Natural killer cell treated with Interleukin-12 subunit alpha and Interleukin-12 subunit beta and Interleukin-15 and Interleukin-18, amount 100 ng/mL, for 72 hours (primary cell): ENCODE measurements at regions not wholly inside any gene's neighbourhood (a gene's known extent, or its start where the extent isn't known, plus 50 kb on each side); places are given as distances from the start of the nearest gene placed in this dataset.
"Not testable (repeated sequence)": the region's sequence is repeated elsewhere in the genome, so short reads cannot be mapped to it uniquely, and the experiment has no call there.

Source experiments
- ATAC-seq, 2 donors: fragments of 150-1000 bp; cut with Tn5 transposase in 1 of 2; sonication (Bioruptor Pico), chemical (Tn5 transposase) in 1 of 2; 2 replicates each; pipeline ENCODE4 v1.10.0; 2021
- DNase-seq: peaks from one replicate; pipeline ENCODE4 v3.0.0; 2022; ENCODE audit warnings: low spot score
- H3K27ac Mint-ChIP-seq, 2 donors: 1 replicate in 1 of 2; 2 replicates in 1 of 2; pipeline ENCODE4 v1.8.0; 2022; ENCODE audit warnings: mixed read lengths in 2 of 2, mild to moderate bottlenecking in 1 of 2, moderate library complexity in 1 of 2
- H3K27me3 Mint-ChIP-seq, 2 donors: 1 replicate in 1 of 2; 2 replicates in 1 of 2; pipeline ENCODE4 v1.8.0; 2022; ENCODE audit warnings: mixed read lengths in 2 of 2
- H3K36me3 Mint-ChIP-seq: one replicate; pipeline ENCODE4 v1.8.0; 2022; ENCODE audit warnings: mixed read lengths
- H3K4me1 Mint-ChIP-seq, 2 donors: 1 replicate in 1 of 2; 2 replicates in 1 of 2; pipeline ENCODE4 v1.8.0; 2022; ENCODE audit warnings: low read depth in 2 of 2, mixed read lengths in 2 of 2, mild to moderate bottlenecking in 1 of 2
- H3K4me3 Mint-ChIP-seq: one replicate; pipeline ENCODE4 v1.8.0; 2022; ENCODE audit warnings: mixed read lengths
- H3K9me3 Mint-ChIP-seq: 2 replicates; pipeline ENCODE4 v1.8.0; 2022; ENCODE audit warnings: mixed read lengths

DNA sequence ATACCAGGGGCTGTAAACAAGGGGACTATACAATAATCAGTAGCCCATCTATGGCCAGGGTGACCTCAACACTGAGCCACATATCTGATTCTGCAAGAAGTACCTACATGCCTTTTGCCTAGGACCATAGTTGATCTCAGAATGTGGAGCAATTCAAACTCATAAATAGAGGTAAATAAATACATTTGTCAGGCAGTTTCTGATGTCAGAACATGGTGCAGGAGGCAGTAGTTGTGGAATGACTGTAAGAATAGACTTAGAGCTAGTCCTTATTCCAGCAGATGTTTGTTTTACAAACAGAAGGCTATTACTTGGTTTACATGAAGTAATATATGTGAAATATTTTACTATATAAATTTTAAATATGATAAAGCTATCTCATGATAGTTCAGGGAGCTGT lies 330.7 kb upstream of the DAB2 start:
- Mint-ChIP-seq H3K27me3 (peaks cover 6 to 17% of the 10 kb centered on the region in 2 donors), H3K4me3 (no peak overlapping the region)
- no peak for ATAC-seq

DNA sequence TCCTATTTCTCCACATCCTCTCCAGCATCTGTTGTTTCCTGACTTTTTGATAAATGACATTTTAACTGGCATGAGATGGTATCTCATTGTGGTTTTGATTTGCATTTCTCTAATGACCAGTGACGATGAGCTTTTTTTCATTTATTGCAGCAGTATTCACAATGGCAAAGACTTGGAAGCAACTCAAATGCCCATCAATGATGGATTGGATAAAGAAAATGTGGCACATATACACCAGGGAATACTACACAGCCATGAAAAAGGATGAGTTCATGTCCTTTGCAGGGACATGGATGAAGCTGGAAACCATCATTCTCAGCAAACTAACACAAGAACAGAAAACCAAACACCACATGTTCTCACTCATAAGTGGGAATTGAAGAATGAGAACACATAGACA lies 329.0 kb upstream of the DAB2 start:
- H3K9me3 Mint-ChIP-seq, H3K4me1 Mint-ChIP-seq, H3K4me3 Mint-ChIP-seq, H3K36me3 Mint-ChIP-seq, ATAC-seq, DNase-seq, H3K27ac Mint-ChIP-seq: not testable (repeated sequence)
- peaks cover 6 to 28% of the 10 kb centered on the region in 2 donors for H3K27me3 Mint-ChIP-seq

More for the DNA sequence above, 330.7 kb upstream of the DAB2 start:
- DNase-seq, result no peak
- Mint-ChIP-seq H3K27ac (no peak overlapping the region), H3K36me3 (no peaks in the 10 kb centered on the region), H3K4me1 (no peaks in the 10 kb centered on the region), H3K9me3 (no peaks in the 10 kb centered on the region)

DNA sequence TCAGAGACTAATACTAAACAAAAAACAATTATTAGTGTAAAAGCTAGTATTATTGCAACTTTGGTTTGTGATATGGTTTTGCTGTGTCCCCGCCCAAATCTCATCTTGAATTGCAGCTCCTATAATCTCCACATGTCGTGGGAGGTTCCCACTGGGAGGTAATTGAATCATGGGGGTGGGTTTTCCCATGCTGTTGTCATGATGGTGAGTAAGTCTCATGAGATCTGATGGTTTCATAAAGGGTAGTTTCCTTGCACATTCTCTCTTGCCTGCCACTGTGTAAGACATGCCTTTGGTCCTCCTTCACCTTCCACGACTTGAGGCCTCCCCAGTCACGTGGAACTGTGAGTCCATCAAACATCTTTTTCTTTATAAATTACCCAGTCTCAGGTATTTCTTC lies 325.9 kb upstream of the DAB2 start:
- peaks cover 6 to 28% of the 10 kb centered on the region in 2 donors for H3K27me3 Mint-ChIP-seq
- H3K4me1 Mint-ChIP-seq, result no peaks in the 10 kb centered on the region
- no peak overlapping the region for H3K27ac Mint-ChIP-seq
- no peaks in the 10 kb centered on the region for H3K9me3 Mint-ChIP-seq
- no peak for ATAC-seq
- no peak for DNase-seq
- no peak overlapping the region for H3K4me3 Mint-ChIP-seq
- H3K36me3 Mint-ChIP-seq, result no peaks in the 10 kb centered on the region

DNA sequence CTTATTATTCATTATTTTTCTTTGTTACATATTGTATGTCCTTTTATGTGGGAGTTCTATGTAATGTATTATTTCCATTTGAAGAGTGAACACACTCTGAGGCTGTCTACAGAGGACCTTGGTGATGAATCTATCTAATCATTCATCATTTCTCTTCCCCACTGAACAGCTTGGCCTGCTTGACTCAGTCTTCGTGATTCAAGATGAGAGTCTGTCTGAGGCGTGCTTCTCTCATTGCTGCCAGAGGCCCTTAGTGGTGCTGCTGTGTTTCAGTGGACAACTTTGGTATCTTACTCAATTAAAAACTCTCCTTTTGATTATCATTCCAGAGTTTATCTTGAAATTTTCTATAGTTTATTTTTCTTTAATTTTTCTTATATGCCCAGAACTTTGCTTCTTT lies 318.1 kb upstream of the DAB2 start:
- H3K36me3 Mint-ChIP-seq, result no peaks in the 10 kb centered on the region
- no peaks in the 10 kb centered on the region for H3K4me1 Mint-ChIP-seq
- ATAC-seq (no peak), DNase-seq (no peak)
- no peak overlapping the region for H3K4me3 Mint-ChIP-seq
- no peaks in the 10 kb centered on the region for H3K9me3 Mint-ChIP-seq
- peaks cover 13 to 14% of the 10 kb centered on the region in 2 donors for H3K27me3 Mint-ChIP-seq
- H3K27ac Mint-ChIP-seq, result no peak overlapping the region

DNA sequence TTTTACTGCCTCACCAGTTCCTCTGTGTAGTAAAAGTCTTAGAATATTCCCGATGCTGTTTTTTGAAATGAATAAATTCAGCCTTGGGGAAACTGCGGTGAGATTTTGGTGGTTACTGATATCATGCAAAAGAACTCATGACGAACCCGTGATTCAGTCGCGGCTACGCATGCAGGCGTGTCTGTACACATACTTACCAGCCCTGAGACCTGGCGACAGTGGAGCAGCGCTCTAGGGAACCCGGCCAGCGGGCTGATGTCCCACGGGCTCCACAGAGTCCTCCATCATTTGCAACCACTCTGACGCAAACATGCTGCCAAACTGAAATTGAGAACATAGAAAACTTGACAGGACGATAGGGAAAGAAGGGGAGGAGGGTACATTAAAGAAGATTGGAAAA lies 315.6 kb upstream of the DAB2 start:
- H3K27me3 Mint-ChIP-seq, result peaks cover 22 to 35% of the 10 kb centered on the region in 2 donors
- no peaks in the 10 kb centered on the region for H3K36me3 Mint-ChIP-seq
- no peaks in the 10 kb centered on the region for H3K9me3 Mint-ChIP-seq
- no peak overlapping the region for H3K27ac Mint-ChIP-seq
- ATAC-seq (no peak), DNase-seq (no peak)
- no peak overlapping the region for H3K4me3 Mint-ChIP-seq
- H3K4me1 Mint-ChIP-seq, result no peaks in the 10 kb centered on the region

DNA sequence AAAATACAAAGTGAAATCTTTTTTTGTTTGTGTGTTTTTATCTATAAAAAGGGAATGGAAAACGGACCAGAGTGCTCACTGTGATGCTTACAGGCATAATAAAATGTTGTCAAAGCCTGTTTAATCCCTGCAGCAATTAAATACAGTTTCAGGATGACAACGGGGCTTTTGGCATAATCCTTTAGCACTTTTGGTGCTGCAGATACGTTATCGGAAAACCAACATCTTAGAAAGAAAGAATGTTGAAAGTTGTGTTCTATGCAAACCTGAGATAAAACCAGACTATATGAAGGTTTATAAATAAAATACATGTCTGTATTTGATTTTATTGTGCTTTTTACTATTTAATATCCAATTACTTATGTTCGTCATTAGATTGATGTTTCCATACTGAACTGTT lies 307.4 kb upstream of the DAB2 start:
- H3K36me3 Mint-ChIP-seq, result no peaks in the 10 kb centered on the region

DNA sequence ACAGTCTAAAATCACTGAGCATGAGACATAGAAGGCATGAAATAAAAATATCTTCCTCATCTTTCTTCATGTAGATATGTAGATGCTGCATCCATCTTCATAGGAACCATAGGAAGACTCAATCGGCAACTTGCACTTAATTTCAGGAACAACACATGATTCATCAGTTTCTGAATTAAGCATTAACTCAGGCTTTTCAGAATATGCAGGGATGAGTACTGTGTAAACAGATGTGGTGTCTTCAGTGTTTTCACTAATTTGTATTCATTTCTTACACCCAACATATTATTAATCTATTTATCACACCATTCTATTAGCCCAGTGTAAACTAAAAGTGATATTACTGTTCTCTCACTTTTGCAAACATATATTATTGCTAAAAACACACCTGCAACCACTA lies 305.9 kb upstream of the DAB2 start:
- Mint-ChIP-seq H3K36me3 (no peaks in the 10 kb centered on the region), H3K4me3 (no peak overlapping the region), H3K27me3 (peaks cover 11 to 31% of the 10 kb centered on the region in 2 donors), H3K4me1 (no peaks in the 10 kb centered on the region), H3K9me3 (no peaks in the 10 kb centered on the region), H3K27ac (no peak overlapping the region)
- DNase-seq (no peak), ATAC-seq (no peak)

More for the DNA sequence above, 307.4 kb upstream of the DAB2 start:
- Mint-ChIP-seq H3K4me3 (no peak overlapping the region), H3K27ac (no peak overlapping the region), H3K9me3 (no peaks in the 10 kb centered on the region), H3K27me3 (peaks cover 16 to 44% of the 10 kb centered on the region in 2 donors), H3K4me1 (no peaks in the 10 kb centered on the region)
- ATAC-seq (no peak), DNase-seq (no peak)

DNA sequence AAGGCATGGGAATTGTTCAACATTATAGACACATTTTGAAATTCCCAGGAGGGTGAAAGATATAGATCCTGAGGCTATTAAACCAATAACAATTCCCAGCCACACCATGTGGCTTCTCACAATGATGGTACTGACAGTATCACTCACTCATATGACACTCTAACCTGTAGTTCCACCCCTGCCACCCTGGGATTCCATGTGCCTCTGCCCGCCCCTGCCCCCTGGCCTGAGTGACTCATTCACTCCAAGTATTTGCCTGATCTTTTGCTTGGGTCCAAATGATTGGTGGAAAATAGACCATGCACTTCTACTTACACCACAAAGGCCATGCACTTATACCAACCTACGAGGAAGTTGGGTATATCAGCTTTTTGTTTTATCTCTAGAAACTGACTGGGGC lies 305.2 kb upstream of the DAB2 start:
- no peak overlapping the region for H3K4me3 Mint-ChIP-seq
- peaks cover 11 to 29% of the 10 kb centered on the region in 2 donors for H3K27me3 Mint-ChIP-seq
- H3K9me3 Mint-ChIP-seq, result no peaks in the 10 kb centered on the region
- no peaks in the 10 kb centered on the region for H3K4me1 Mint-ChIP-seq
- no peak overlapping the region for H3K27ac Mint-ChIP-seq
- no peaks in the 10 kb centered on the region for H3K36me3 Mint-ChIP-seq
- DNase-seq (no peak), ATAC-seq (no peak)

DNA sequence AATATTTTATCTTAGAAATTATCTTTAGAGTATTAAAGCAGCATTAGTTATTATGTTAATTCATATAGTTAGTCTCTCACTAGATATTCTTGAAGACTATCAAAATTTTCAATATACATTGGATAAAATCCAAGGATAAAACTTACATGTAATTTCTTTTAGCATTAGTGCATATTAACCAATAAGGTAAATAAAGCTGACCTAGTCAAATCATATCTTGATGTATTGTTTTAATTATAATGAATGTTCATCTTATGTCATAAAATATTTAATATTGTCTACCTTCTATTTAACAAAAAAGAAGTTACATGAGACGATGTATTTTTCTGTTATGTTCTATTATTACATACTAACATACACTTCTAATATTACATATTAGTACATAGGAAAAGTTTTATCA lies 301.7 kb upstream of the DAB2 start:
- Mint-ChIP-seq H3K27me3 (peaks cover 11 to 21% of the 10 kb centered on the region in 2 donors), H3K9me3 (no peaks in the 10 kb centered on the region), H3K4me1 (no peaks in the 10 kb centered on the region), H3K36me3 (no peaks in the 10 kb centered on the region), H3K27ac (no peak overlapping the region), H3K4me3 (no peak overlapping the region)
- ATAC-seq (no peak), DNase-seq (no peak)

DNA sequence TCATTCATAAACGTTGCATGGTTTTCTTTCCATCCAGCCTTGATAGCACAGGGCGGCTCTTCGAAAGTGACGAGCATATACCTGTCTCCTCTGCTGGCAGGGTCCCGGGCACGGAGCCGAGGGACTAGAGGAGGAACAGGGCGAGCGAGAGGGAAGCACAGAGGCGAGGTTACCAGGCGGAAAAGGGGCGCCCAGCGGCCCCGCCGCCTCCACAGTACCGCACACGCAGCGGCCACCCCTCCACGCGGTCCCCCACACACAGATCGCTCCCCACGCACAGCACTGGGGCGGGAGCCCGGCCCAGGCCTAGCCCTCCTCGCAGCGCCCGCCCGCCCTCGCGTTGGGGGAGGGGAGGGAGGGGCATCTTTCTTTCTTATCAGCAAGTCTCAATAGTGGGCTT lies 296.6 kb upstream of the DAB2 start:
- H3K4me3 Mint-ChIP-seq, result no peak overlapping the region
- H3K36me3 Mint-ChIP-seq, result no peaks in the 10 kb centered on the region
- no peak for DNase-seq
- no peaks in the 10 kb centered on the region for H3K4me1 Mint-ChIP-seq
- no peaks in the 10 kb centered on the region for H3K9me3 Mint-ChIP-seq
- no peak overlapping the region for H3K27ac Mint-ChIP-seq
- peaks cover 12 to 27% of the 10 kb centered on the region in 2 donors for H3K27me3 Mint-ChIP-seq
- ATAC-seq, result peak in 1 of 2 donors; percentile 65

DNA sequence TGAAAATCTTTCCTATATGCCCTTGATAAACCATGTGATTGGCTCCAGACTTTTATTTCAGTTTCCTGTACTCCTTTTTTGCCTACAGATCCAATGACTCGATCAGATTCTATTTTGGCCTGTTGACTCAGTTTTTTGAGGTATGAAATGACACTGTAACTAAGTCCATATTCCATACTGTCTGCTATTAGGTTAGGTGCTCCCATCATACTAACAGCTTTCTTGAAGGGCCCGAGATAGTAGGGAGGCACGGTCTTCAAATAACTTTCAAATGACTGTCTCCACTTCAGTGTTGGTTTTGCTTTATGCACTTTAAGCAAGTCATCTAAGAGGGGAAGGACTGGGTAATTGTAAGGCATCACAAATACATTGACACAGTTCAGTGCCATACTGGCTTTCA lies 295.4 kb upstream of the DAB2 start:
- peaks cover 7 to 19% of the 10 kb centered on the region in 2 donors for H3K27me3 Mint-ChIP-seq
- no peak overlapping the region for H3K27ac Mint-ChIP-seq
- DNase-seq (no peak), ATAC-seq (no peak)
- H3K4me3 Mint-ChIP-seq, result no peak overlapping the region
- H3K9me3 Mint-ChIP-seq, result no peaks in the 10 kb centered on the region
- no peaks in the 10 kb centered on the region for H3K4me1 Mint-ChIP-seq
- H3K36me3 Mint-ChIP-seq, result no peaks in the 10 kb centered on the region

DNA sequence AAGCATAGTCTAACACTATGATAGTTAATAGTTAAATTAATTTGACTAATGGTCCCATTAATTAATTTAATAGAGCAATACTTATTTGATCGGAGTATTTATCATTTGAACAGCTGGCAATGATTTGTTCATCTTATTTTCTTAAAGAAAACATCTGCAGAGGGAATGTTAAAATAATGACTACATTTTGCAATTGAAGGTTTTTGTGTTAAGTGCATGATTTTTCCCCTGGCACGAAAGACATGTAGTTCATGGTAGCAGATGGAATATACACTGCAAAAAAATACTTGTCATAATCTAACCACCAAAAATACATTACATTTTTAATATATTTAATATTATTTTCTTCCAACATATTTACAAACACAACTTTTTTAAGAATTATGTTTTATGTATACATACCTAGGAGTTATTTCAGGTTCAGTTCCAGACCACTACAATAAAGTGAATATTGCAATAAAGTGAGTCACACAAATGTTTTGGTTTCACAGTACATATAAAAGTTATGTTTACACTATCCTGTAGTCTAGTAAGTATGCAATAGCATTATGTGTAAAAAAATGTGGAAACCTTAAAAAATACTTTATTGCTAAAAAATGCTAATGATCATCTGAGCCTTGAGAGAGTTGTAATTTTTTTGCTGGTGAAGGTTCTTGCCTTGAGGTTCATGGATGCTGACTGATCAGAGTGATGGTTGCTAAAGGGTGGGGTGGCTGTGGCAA lies 292.6 kb upstream of the DAB2 start:
- no peaks in the 10 kb centered on the region for H3K9me3 Mint-ChIP-seq
- no peaks in the 10 kb centered on the region for H3K36me3 Mint-ChIP-seq
- H3K4me3 Mint-ChIP-seq, result no peak overlapping the region
- H3K27me3 Mint-ChIP-seq, result peaks cover 7 to 26% of the 10 kb centered on the region in 2 donors
- H3K27ac Mint-ChIP-seq, result no peak overlapping the region
- H3K4me1 Mint-ChIP-seq, result no peaks in the 10 kb centered on the region
- DNase-seq, result no peak
- ATAC-seq, result no peak

DNA sequence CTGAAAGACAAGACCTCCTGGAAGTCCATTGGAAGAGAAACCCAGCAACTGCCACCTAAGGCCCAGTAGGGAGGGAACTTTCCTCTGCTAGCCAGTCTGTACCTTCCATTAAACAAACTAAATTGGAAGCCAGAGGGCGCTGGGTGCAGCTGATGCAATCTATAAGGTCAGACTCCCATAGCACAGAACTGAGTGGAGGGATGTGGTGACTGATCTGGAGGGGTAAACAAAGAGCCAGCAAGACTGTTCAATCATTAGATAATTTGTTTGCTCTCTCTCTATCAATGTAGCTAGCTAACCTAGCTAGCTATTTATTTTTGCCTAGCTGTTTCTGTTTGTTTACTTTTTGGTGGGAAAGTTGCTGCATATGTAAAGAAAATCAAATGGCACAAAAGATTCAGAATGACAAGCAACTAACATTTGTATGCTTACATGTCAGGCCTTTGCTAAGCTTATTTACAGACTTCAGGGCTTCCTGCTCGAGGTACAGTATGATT lies 291.8 kb upstream of the DAB2 start:
- DNase-seq, result no peak

DNA sequence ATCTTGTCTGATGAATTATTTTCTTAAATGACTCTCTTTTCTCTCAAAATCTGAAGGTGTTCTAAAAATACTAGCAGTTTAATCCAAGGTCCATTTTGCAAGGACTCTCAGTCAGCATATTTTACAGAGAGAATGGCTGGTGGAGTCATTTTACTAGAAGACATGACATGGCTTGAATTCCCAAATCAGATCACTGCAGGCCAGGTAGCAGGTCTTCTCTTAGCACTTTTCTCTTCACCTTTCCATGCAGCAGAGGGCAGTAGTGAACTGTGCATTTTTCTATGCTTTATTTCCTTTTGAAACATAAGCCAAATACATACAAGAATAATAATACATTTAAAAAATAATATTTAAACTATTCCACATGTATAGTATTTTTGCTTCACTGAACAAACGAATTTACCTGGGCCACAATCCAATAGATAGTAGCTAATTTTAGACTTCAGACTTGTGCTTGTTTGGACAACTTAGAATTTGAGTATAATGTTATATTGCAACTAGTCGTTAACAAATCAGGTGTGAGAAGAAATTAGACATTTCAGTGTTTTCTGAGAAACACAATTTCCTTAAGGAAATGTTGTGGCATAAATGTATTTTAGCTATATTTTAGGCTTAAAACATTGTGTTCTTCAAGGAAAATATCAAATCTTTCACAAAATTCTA lies 289.4 kb upstream of the DAB2 start:
- Mint-ChIP-seq H3K27me3 (peaks cover 11 to 33% of the 10 kb centered on the region in 2 donors), H3K9me3 (no peaks in the 10 kb centered on the region), H3K4me3 (no peak overlapping the region), H3K36me3 (no peaks in the 10 kb centered on the region), H3K27ac (no peak overlapping the region), H3K4me1 (no peaks in the 10 kb centered on the region)
- DNase-seq (no peak), ATAC-seq (no peak)

More for the DNA sequence above, 291.8 kb upstream of the DAB2 start:
- H3K27ac Mint-ChIP-seq, result no peak overlapping the region
- no peaks in the 10 kb centered on the region for H3K4me1 Mint-ChIP-seq
- H3K27me3 Mint-ChIP-seq, result peaks cover 7 to 29% of the 10 kb centered on the region in 2 donors
- no peak overlapping the region for H3K4me3 Mint-ChIP-seq
- ATAC-seq, result peak in 1 of 2 donors; percentile 53
- no peaks in the 10 kb centered on the region for H3K36me3 Mint-ChIP-seq
- no peaks in the 10 kb centered on the region for H3K9me3 Mint-ChIP-seq
